ENCODE measurements at regions not wholly inside any gene's neighbourhood (a gene's known extent, or its start where the extent isn't known, plus 50 kb on each side); places are given as distances from the start of the nearest gene placed in this dataset.

GRCh38 chr14:97921296-97921695 lies 1124.1 kb downstream of the VRK1 start:
- DNase-seq (ENCODE audit: insufficient read length, low spot score), result no peak
- TF ChIP-seq CTCF (IDR thresholded peaks at IDR 0.05; ENCODE audit: insufficient read depth, missing control alignments), result no peak
- no peak for FAIRE-seq

DNA sequence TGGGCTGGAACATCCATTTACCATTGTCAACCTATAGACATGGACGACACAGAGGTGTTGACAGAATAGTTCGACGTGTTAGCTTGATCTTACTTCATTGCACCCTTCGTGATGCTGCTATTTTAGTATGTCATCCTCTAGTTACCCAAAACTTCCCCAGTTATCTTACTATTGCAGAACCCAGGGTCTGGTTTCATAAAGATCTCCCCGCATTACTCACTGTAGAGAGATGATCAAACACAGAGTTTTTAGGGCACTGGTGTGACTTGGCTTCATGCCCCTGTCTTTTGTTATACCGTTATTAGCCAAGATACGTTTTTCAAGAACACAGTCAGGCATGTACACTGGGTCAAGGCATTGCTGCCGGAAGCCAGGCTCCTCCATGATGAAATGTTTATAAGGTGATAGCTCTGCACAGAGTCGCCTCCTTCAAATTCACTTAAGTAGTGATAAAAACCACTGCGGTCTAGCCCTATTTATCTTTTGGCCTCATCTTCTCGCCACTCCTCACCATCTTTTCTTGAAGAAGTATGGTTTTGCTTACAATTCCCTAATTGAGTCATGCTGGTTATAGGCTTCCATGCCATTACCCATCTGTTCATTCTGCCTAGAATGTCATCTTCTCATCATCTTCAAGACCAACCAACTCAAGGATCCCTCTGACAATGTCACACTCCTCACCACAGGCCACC lies 1127.9 kb downstream of the VRK1 start:
- DNase-seq (ENCODE audit: insufficient read length, low spot score) (no peak), FAIRE-seq (no peak)
- no peak for TF ChIP-seq CTCF (IDR thresholded peaks at IDR 0.05; ENCODE audit: insufficient read depth, missing control alignments)

GRCh38 chr14:97930166-97930565 lies 1133.0 kb downstream of the VRK1 start:
- FAIRE-seq (no peak), DNase-seq (ENCODE audit: insufficient read length, low spot score) (peak; percentile 29)
- no peak for TF ChIP-seq CTCF (IDR thresholded peaks at IDR 0.05; ENCODE audit: insufficient read depth, missing control alignments)

DNA sequence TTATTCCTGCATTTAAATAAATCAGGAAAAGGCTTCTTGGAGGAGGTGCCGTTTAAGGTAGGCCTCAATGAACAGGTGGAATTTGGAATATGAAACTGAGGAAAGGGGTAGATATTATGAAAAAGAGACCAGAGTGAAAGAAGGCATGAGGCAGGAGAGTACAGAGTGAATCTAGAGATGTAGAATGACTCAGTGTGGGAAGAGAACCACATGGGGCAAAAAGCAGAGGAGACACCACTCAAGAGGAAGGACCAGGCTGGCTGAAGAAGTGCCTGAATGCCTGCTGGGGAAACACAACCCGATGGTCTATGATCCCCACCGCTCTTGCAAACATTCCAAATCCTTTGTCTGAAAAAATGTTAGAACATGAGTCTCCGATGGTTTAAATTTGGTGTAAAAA lies 1134.1 kb downstream of the VRK1 start:
- no peak for DNase-seq (ENCODE audit: insufficient read length, low spot score)
- no peak for FAIRE-seq
- TF ChIP-seq CTCF (IDR thresholded peaks at IDR 0.05; ENCODE audit: insufficient read depth, missing control alignments), result no peak

GRCh38 chr14:97942921-97943320 lies 1145.7 kb downstream of the VRK1 start:
- no peak for DNase-seq (ENCODE audit: insufficient read length, low spot score)
- FAIRE-seq, result no peak
- TF ChIP-seq CTCF (IDR thresholded peaks at IDR 0.05; ENCODE audit: insufficient read depth, missing control alignments), result no peak

DNA sequence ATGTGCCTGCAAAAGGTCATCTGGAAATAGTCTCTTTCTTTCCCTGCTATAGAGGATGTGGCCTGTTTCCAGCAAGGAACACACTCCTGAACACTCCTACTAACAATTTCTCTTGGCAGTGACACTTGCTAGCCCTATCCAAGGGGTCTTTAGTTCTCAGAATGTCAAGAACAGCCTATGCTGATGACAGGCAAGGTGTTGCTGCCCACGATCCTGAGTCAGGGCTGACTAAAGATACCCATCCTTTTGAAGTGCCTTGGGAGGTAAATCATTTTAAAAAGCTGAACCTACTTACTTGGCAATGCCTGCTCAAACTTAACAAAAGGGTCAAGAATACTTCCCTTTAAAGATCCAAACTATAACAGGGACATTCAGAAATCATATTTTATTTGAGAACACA lies 1146.4 kb downstream of the VRK1 start:
- FAIRE-seq (no peak), DNase-seq (ENCODE audit: insufficient read length, low spot score) (no peak)
- no peak for TF ChIP-seq CTCF (IDR thresholded peaks at IDR 0.05; ENCODE audit: insufficient read depth, missing control alignments)

DNA sequence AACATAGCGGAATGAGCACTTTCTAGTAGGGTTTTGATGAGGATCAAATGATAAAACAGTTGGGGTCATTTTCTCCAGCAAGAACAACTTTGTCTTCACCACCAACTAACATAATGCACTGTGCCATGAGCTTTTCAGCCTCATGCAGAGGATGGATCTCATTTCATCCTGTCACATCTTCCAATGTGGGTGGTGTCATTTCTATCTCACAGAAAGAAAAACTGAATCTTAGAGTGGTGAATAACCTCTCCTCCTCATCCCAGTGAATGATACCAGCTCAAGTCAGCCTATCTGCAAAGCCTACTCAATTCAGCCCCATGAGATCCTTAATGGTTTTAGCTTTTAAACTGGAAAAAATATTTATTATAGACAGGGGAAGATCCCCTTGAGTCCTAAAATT lies 1147.2 kb downstream of the VRK1 start:
- no peak for DNase-seq (ENCODE audit: insufficient read length, low spot score)
- FAIRE-seq, result no peak
- TF ChIP-seq CTCF (IDR thresholded peaks at IDR 0.05; ENCODE audit: insufficient read depth, missing control alignments), result no peak
